GM12875 (cell line): ENCODE measurements at regions not wholly inside any gene's neighbourhood (a gene's known extent, or its start where the extent isn't known, plus 50 kb on each side); places are given as distances from the start of the nearest gene placed in this dataset.
A peak's percentile ranks its signal among the peaks of the same experiment; 100 is the strongest.

Experiments
- H3K4me3 ChIP-seq: one replicate; pipeline ENCODE4 v1.5.1; 2011; ENCODE audit warnings: low read depth, low read length, control low read depth
- TF ChIP-seq, protein P1 (sequence below): IDR thresholded peaks from 2 replicates; pipeline ENCODE4 v1.5.1; 2011; ENCODE audit warnings: low read depth, mild to moderate bottlenecking, control low read depth, inconsistent platforms, low read length, moderate library complexity, borderline replicate concordance; ENCODE audit not compliant: insufficient read depth

DNA sequence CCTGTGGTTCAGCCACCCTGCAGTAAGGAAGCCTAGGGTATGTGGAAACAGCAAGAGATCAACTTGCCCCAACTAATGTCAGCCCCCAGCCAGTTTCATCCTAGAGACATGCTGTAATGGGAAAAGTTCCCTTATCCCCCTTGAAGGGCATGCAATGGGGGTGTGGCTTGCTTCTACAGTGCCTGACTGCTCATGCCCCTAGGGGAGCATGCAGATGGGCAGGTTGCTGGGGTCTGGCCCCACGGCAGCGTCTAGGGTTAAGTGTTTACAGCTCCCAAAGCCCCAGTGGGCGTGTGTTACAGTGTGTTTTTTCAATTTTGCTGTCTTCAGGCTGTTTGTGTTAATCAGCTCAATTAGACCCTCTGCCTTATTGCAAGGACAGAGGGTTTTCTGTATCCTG, 1105.9 kb downstream of the AMY1C start:
- TF ChIP-seq, protein P1, sequence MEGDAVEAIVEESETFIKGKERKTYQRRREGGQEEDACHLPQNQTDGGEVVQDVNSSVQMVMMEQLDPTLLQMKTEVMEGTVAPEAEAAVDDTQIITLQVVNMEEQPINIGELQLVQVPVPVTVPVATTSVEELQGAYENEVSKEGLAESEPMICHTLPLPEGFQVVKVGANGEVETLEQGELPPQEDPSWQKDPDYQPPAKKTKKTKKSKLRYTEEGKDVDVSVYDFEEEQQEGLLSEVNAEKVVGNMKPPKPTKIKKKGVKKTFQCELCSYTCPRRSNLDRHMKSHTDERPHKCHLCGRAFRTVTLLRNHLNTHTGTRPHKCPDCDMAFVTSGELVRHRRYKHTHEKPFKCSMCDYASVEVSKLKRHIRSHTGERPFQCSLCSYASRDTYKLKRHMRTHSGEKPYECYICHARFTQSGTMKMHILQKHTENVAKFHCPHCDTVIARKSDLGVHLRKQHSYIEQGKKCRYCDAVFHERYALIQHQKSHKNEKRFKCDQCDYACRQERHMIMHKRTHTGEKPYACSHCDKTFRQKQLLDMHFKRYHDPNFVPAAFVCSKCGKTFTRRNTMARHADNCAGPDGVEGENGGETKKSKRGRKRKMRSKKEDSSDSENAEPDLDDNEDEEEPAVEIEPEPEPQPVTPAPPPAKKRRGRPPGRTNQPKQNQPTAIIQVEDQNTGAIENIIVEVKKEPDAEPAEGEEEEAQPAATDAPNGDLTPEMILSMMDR, result no peak
- H3K4me3 ChIP-seq, result no peak overlapping the region

- no peak overlapping the region for H3K4me3 ChIP-seq
- TF ChIP-seq, protein P1, result no peak
Measured at GRCh38 chr1:104856091-104856490, 1106.4 kb downstream of the AMY1C start.

DNA sequence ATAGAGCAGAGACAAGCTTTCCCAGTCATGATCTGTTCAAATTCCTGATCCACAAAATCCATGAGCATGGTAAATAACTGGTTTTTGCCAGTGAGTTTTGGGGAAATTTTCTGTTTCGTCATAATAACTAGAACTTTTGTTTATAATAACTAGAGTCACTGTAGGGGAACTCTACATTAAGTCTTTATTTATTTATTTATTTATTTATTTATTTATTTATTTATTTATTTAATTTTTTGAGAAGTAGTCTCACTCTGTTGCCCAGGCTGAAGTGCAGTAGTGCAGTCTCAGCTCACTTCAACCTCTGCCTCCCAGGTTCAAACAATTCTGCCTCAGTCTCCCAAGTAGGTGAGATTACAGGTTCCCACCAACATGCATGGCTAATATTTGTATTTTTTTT, 1106.8 kb downstream of the AMY1C start:
- TF ChIP-seq, protein P1, result no peak
- H3K4me3 ChIP-seq, result no peak overlapping the region

GRCh38 chr1:104868794-104869193, 1119.1 kb downstream of the AMY1C start:
- TF ChIP-seq, protein P1, result no peak
- no peak overlapping the region for H3K4me3 ChIP-seq

GRCh38 chr1:104874044-104874443, 1124.3 kb downstream of the AMY1C start:
- TF ChIP-seq, protein P1, result no peak
- H3K4me3 ChIP-seq, result no peak overlapping the region

- no peak overlapping the region for H3K4me3 ChIP-seq
- TF ChIP-seq, protein P1, result peak; percentile 44; the same call in 1 of the 2 replicates
Measured at GRCh38 chr1:104878203-104878909, 1128.7 kb downstream of the AMY1C start.

- H3K4me3 ChIP-seq, result no peak overlapping the region
- TF ChIP-seq, protein P1, result no peak
Measured at GRCh38 chr1:104884939-104885338, 1135.2 kb downstream of the AMY1C start.
